Hepatocyte (in vitro differentiated cells): ENCODE measurements at regions not wholly inside any gene's neighbourhood (a gene's known extent, or its start where the extent isn't known, plus 50 kb on each side); places are given as distances from the start of the nearest gene placed in this dataset.

Experiments
- CTCF ChIP-seq: fragments of 200-600 bp; sonication (generic); IDR thresholded peaks from 2 replicates; pipeline ENCODE4 v1.5.1; 2016; ENCODE audit warnings: antibody characterized with exemption, mild to moderate bottlenecking; ENCODE audit not compliant: poor library complexity
- EZH2 ChIP-seq: fragments of 200-600 bp; sonication (generic); IDR thresholded peaks from 2 replicates; pipeline ENCODE4 v1.6.1; 2016; ENCODE audit warnings: antibody characterized with exemption, mild to moderate bottlenecking, borderline replicate concordance
- EZH2phosphoT487 ChIP-seq: fragments of 200-600 bp; sonication (generic); IDR thresholded peaks from one replicate; pipeline ENCODE4 v1.6.1; 2018; ENCODE audit warnings: antibody characterized with exemption, mild to moderate bottlenecking, low read depth, moderate library complexity; ENCODE audit not compliant: unreplicated experiment, severe bottlenecking

DNA sequence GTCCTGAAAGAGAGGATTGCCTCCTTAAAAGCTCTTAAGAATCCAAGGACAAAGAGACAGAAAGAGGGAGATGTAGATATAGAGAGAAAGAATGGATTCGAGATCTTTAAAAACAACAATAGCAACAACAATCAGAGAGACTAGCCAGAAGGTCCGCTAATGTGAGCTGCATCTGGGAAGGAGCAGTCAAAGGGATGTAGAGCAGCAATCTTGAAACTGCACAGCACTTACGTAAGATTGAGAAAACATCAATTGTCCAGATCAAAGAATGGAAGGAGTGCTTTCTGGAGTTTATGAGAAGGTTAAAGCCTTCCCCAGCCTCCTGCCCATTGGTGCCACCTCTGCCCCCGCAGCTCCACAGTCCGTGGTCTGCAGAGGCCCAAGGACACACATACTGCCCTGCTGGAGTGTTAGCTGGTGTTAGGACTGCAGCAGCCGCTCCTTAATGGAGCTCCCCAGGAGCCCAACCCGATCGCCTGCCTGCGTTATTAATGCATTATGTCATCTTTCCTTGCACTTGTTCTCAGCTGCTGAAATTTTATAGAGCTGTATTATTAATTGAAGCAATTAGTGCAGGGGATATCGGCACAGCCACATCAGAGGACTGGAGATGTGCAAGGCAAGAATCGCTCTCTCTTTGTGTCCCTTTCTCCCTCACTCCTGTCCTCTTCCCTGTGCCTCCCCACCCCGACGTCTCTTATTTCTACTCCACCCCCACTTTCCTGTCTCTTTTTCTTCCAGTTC is 73.0 kb upstream of the CALM2 start:
- TF ChIP-seq EZH2phosphoT487 (no peak), EZH2 (no peak), CTCF (no peak)
